Neural cell (in vitro differentiated cells): ENCODE measurements at regions not wholly inside any gene's neighbourhood (a gene's known extent, or its start where the extent isn't known, plus 50 kb on each side); places are given as distances from the start of the nearest gene placed in this dataset.
A peak's percentile ranks its signal among the peaks of the same experiment; 100 is the strongest.
"Not testable (repeated sequence)": the region's sequence is repeated elsewhere in the genome, so short reads cannot be mapped to it uniquely, and the experiment has no call there.

Source experiments
- H2AFZ ChIP-seq: fragments of 200-600, 300-800 bp; sonication (generic), shearing (Covaris generic); 2 replicates; pipeline ENCODE4 v1.6.0; 2014; ENCODE audit warnings: low read depth, mild to moderate bottlenecking, antibody characterized with exemption, low read length, moderate library complexity
- H3F3A ChIP-seq: fragments of 200-600 bp; shearing (Covaris generic); 2 replicates; pipeline ENCODE4 v1.6.1; 2016; ENCODE audit warnings: mild to moderate bottlenecking, moderate library complexity, mixed read lengths, antibody characterized with exemption, low read length; ENCODE audit not compliant: insufficient read depth, poor library complexity, severe bottlenecking
- H3K27ac ChIP-seq: fragments of 200-600, 300-800 bp; sonication (generic), shearing (Covaris generic); 2 replicates; pipeline ENCODE4 v1.5.1; 2014; ENCODE audit warnings: mild to moderate bottlenecking, low read length, moderate library complexity
- H3K27me3 ChIP-seq: fragments of 300-800, 200-600 bp; sonication (generic), shearing (Covaris generic); 2 replicates; pipeline ENCODE4 v1.6.0; 2014; ENCODE audit warnings: mild to moderate bottlenecking, low read depth, low read length, moderate library complexity; ENCODE audit not compliant: insufficient read depth
- H3K36me3 ChIP-seq: fragments of 300-800, 200-600 bp; sonication (generic), shearing (Covaris generic); 2 replicates; pipeline ENCODE4 v1.5.1; 2014; ENCODE audit warnings: mild to moderate bottlenecking, antibody characterized with exemption, low read length, moderate library complexity; ENCODE audit not compliant: insufficient read depth
- H3K4me2 ChIP-seq: fragments of 300-800, 200-600 bp; sonication (generic), shearing (Covaris generic); 2 replicates; pipeline ENCODE4 v1.6.0; 2014; ENCODE audit warnings: mild to moderate bottlenecking, low read length
- H3K4me3 ChIP-seq: fragments of 300-800, 200-600 bp; sonication (generic), shearing (Covaris generic); 2 replicates; pipeline ENCODE4 v1.5.1; 2014; ENCODE audit warnings: mild to moderate bottlenecking, low read length, moderate library complexity
- H3K79me2 ChIP-seq: fragments of 200-600 bp; shearing (Covaris generic); replicated peaks from 2 replicates; pipeline ENCODE4 v1.6.0; 2014; ENCODE audit warnings: mild to moderate bottlenecking, low read length, moderate library complexity; ENCODE audit not compliant: insufficient read depth
- H3K9ac ChIP-seq: fragments of 300-800, 200-600 bp; sonication (generic), shearing (Covaris generic); 2 replicates; pipeline ENCODE4 v1.6.1; 2016; ENCODE audit warnings: mild to moderate bottlenecking, low read length, mixed read lengths
- H3K9me2 ChIP-seq: fragments of 200-600 bp; shearing (Covaris generic); 2 replicates; pipeline ENCODE4 v1.6.1; 2016; ENCODE audit warnings: mild to moderate bottlenecking, low read length, mixed read lengths; ENCODE audit not compliant: insufficient read depth
- H3K9me3 ChIP-seq: fragments of 200-600, 300-800 bp; sonication (generic), shearing (Covaris generic); 2 replicates; pipeline ENCODE4 v1.6.1; 2016; ENCODE audit warnings: mild to moderate bottlenecking, mixed run types, low read length, moderate library complexity, mixed read lengths
- H4K20me1 ChIP-seq: fragments of 200-600 bp; shearing (Covaris generic); 2 replicates; pipeline ENCODE4 v1.6.1; 2016; ENCODE audit warnings: mild to moderate bottlenecking, mixed run types; ENCODE audit not compliant: insufficient read depth
- CTCF ChIP-seq: fragments of 450-650 bp; IDR thresholded peaks from 2 replicates; pipeline ENCODE4 v1.5.1; 2014; ENCODE audit warnings: antibody characterized with exemption, mild to moderate bottlenecking, moderate library complexity; ENCODE audit not compliant: poor library complexity, severe bottlenecking
- EP300 ChIP-seq: fragments of 450-650 bp; conservative IDR thresholded peaks from 2 replicates; pipeline ENCODE4 v1.6.1; 2014; ENCODE audit warnings: antibody characterized with exemption, mild to moderate bottlenecking, moderate library complexity; ENCODE audit not compliant: poor library complexity, severe bottlenecking
- EZH2 ChIP-seq: fragments of 200-600, 300-800 bp; shearing (Covaris generic), sonication (generic); IDR thresholded peaks from 2 replicates; pipeline ENCODE4 v1.6.1; 2014; ENCODE audit warnings: antibody characterized with exemption, low read length, borderline replicate concordance, mild to moderate bottlenecking; ENCODE audit not compliant: insufficient read depth, poor library complexity, severe bottlenecking
- MXI1 ChIP-seq: fragments of 450-650 bp; conservative IDR thresholded peaks from 2 replicates; pipeline ENCODE4 v1.6.1; 2014; ENCODE audit warnings: antibody characterized with exemption, mild to moderate bottlenecking; ENCODE audit not compliant: poor library complexity, severe bottlenecking
- POLR2AphosphoS5 ChIP-seq: IDR thresholded peaks from 2 replicates; pipeline ENCODE4 v1.6.1; 2012
- RAD21 ChIP-seq: fragments of 450-650 bp; conservative IDR thresholded peaks from 2 replicates; pipeline ENCODE4 v1.6.1; 2014; ENCODE audit warnings: antibody characterized with exemption, mild to moderate bottlenecking, moderate library complexity
- REST ChIP-seq: IDR thresholded peaks from 2 replicates; pipeline ENCODE4 v1.6.1; 2012; ENCODE audit warnings: borderline replicate concordance
- SMC3 ChIP-seq: fragments of 450-650 bp; conservative IDR thresholded peaks from 2 replicates; pipeline ENCODE4 v1.6.1; 2014; ENCODE audit warnings: antibody characterized with exemption, mild to moderate bottlenecking, moderate library complexity; ENCODE audit not compliant: poor library complexity
- TAF1 ChIP-seq: IDR thresholded peaks from 2 replicates; pipeline ENCODE4 v1.6.1; 2012; ENCODE audit warnings: low read depth

- no peaks in the 10 kb centered on the region for H4K20me1 ChIP-seq
- no peak overlapping the region for H3K27ac ChIP-seq
- H3F3A ChIP-seq = no peaks in the 10 kb centered on the region
- no peaks in the 10 kb centered on the region for H3K36me3 ChIP-seq
- H3K9me3 ChIP-seq = no peaks in the 10 kb centered on the region
- H3K9me2 ChIP-seq = no peaks in the 10 kb centered on the region
- H3K4me3 ChIP-seq = no peak overlapping the region
- no peaks in the 10 kb centered on the region for H3K27me3 ChIP-seq
- no peak overlapping the region for H3K4me2 ChIP-seq
- no peak overlapping the region for H3K9ac ChIP-seq
- H2AFZ ChIP-seq = no peak overlapping the region
- TF ChIP-seq SMC3 (no peak), POLR2AphosphoS5 (no peak), REST (no peak)
- H3K79me2 ChIP-seq = no peaks in the 10 kb centered on the region
Observed at GRCh38 chr7:79998363-79998762, 136.3 kb upstream of the GNAI1 start.

- no peak for TF ChIP-seq EZH2
Observed at GRCh38 chr7:79997345-79997744, 137.3 kb upstream of the GNAI1 start.

GRCh38 chr7:79995741-79996140, 138.9 kb upstream of the GNAI1 start:
- H3K9ac ChIP-seq, H4K20me1 ChIP-seq, H3K27ac ChIP-seq, H3K79me2 ChIP-seq, H3K36me3 ChIP-seq, H2AFZ ChIP-seq, H3F3A ChIP-seq, H3K9me2 ChIP-seq, H3K27me3 ChIP-seq, H3K4me2 ChIP-seq, H3K9me3 ChIP-seq, H3K4me3 ChIP-seq: not testable (repeated sequence)

More at GRCh38 chr7:79997345-79997744, 137.3 kb upstream of the GNAI1 start:
- no peaks in the 10 kb centered on the region for H3K79me2 ChIP-seq
- H3K36me3 ChIP-seq = no peaks in the 10 kb centered on the region
- no peaks in the 10 kb centered on the region for H3K27me3 ChIP-seq
- no peaks in the 10 kb centered on the region for H3K9me2 ChIP-seq
- no peak overlapping the region for H3K4me3 ChIP-seq
- H3K9ac ChIP-seq = no peak overlapping the region
- no peaks in the 10 kb centered on the region for H3K9me3 ChIP-seq
- H3F3A ChIP-seq = no peaks in the 10 kb centered on the region
- H3K4me2 ChIP-seq = no peak overlapping the region
- no peaks in the 10 kb centered on the region for H4K20me1 ChIP-seq
- H3K27ac ChIP-seq = no peak overlapping the region
- H2AFZ ChIP-seq = no peak overlapping the region

DNA sequence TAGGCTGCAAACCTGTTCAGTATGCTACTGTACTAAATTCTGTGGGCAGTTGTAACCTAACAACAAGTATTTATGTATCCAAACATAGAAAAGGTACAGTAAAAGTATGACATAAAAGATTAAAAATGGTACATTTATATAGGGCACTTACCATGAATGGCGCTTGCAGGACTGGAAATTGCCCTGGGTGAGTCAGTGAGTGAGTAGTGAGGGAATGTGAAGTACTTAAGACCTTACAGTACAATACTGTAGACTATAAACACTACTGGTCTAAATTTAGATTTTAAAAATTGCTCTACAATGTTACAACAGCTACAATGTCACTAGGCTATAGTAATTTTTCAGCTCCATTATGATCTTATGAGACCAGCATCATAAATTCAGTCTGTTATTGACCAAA, 146.0 kb upstream of the GNAI1 start:
- TF ChIP-seq TAF1 (no peak), EP300 (peak; percentile 22), EZH2 (no peak), RAD21 (no peak), REST (no peak), MXI1 (no peak), CTCF (no peak), POLR2AphosphoS5 (peak; percentile 35)
- Histone ChIP-seq H2AFZ (no peak overlapping the region), H3K27ac (peak overlapping the region; percentile 13), H3K9ac (no peak overlapping the region), H3K36me3 (no peaks in the 10 kb centered on the region), H3F3A (no peaks in the 10 kb centered on the region), H3K4me2 (no peak overlapping the region), H3K9me3 (no peaks in the 10 kb centered on the region), H3K79me2 (no peaks in the 10 kb centered on the region), H4K20me1 (no peaks in the 10 kb centered on the region), H3K27me3 (no peaks in the 10 kb centered on the region), H3K9me2 (no peaks in the 10 kb centered on the region), H3K4me3 (no peak overlapping the region)
